ENCODE measurements at regions not wholly inside any gene's neighbourhood (a gene's known extent, or its start where the extent isn't known, plus 50 kb on each side); places are given as distances from the start of the nearest gene placed in this dataset.
"Not testable (repeated sequence)": the region's sequence is repeated elsewhere in the genome, so short reads cannot be mapped to it uniquely, and the experiment has no call there.

DNA sequence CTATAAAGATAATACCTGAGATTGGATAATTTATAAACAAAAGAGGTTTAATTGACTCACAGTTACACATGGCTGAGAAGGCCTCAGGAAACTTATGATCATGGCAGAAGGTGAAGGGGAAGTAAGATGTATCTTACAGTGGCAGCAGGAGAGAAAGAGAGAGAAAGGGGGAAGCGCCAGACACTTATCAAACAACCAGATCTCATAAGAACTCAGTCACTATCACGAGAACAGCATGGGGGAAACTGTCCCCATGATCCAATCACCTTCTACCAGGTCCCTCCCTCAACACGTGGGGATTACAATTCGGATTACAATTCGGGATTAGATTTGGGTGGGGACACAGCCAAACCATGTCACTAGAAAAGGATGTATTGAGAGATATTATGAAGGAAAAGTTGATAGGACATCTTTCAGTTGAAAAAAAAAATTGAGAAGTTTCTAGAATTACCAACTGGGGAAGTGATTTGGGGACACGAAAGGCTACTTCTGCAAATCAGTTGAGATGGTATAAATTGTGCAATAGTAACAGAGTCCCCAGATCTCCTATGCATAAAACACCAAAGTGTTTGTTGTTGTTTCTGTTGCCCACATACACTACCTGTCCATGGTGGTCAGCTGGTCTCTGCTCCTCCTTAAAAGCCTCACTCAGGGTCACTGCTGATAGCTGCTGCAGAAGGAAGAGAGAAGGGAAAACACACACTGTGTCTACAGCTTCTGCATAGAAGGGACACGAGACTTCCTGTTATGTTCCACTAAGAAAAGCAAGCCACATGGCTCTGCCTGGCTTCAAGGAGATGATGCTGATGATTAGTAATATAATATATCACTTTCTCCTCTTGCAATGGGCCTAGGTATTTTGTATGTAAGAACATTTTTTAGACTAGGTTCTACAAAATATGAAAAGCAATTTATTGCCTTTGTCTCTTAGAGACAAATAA is 465.5 kb downstream of the PDZRN4 start:
- no peak for DNase-seq

DNA sequence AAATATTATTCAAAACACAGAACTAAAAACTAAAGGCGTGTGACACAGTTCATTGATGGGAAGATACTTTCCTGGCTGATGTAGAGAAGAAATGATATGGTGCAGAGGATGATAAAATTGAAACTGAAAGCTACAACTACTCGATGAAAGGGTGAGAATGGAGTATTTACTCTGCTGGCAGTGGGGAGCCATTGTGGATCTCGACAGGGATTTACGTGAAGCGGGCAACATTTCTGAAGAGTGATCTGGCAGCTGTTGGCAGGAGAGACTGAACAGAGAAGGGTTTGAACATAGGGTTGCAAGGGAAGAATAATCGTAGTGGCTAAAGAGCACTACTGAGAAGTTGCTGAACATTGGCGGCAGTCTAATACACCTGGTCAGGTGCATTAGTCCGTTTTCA is 464.9 kb downstream of the PDZRN4 start:
- DNase-seq: no peak

DNA sequence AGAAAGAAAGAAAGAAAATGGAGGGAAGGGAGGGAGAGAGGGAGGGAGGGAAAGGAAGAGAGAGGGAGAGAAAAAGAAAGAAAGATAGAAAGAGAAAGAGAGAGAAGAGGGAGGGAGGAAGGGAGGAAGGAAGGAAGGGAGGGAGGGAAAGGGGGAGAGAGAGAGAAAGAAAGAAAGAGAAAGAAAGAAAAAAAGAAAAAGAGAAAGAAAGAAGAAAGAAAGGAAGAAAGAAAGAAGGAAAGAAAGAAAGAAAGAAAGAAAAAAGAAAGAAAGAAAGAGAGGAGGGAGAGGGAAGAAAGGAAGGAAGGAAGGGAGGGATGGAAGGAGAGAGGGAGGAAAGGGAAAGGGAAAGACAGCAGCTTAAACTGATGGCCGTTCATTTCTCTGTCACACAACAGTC is 457.5 kb downstream of the PDZRN4 start:
- no peak for DNase-seq

DNA sequence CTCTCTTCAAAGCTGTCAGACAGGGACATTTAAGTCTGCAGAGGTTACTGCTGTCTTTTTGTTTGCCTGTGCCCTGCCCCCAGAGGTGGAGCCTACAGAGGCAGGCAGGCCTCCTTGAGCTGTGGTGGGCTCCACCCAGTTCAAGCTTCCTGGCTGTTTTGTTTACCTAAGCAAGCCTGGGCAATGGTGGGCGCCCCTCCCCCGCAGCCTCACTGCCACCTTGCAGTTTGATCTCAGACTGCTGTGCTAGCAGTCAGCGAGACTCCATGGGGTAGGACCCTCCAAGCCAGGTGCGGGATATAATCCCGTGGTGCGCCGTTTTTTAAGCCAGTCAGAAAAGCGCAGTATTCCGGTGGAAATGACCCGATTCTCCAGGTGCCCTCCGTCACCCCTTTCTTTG is 454.7 kb downstream of the PDZRN4 start:
- DNase-seq: not testable (repeated sequence)

DNA sequence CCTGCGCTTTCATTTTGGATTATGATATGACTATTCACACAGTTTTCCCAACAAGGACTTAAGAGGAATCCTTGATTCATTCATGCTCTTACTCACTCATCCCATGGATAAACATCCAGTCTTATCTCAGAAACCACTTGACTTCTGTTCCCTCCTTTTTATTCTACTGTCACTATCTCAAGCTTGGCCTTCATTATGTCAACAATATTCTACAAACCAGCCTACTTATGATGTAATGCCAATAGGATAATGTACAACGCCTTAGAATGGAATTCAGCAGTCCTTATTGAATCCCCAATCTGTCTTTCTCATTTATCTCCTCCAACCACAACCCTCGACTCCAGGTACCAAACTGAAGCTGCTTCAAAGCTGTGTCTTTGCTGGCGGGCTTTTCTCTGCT is 448.5 kb downstream of the PDZRN4 start:
- DNase-seq: no peak

DNA sequence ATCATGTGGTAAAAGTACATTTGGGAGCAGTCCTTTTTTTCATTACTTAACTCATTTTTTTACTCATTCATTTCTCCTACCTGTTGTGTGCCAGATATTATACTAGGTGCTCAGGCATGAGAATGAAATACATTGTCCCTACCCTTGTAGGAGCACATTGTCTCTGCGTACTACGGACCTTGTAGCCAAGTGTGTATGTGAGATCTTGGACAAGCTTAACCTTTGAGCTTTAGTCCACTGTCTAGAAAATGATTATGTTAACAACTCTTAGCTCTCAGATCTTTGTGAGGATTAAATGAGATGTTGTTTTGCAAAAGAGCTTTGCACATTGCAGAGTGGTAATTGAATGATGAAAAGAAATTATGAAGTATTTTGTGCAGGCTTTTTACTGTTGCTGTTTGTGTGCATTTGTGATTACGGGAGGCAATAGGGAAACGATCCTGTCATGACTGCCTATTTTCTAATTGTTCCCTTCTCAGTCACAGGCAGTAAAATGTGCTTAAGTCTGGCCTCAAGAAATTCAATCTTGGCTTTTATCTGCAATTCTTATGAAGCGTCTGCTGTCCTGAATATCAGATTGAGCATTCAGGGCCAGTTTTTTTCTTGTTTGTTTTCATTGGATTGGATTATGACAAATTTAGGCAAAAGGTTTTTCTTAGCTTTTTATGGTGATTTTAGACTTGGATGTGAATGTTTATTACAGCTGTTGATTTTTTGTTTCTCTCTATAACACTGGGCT is 447.7 kb downstream of the PDZRN4 start:
- no peak for DNase-seq

DNA sequence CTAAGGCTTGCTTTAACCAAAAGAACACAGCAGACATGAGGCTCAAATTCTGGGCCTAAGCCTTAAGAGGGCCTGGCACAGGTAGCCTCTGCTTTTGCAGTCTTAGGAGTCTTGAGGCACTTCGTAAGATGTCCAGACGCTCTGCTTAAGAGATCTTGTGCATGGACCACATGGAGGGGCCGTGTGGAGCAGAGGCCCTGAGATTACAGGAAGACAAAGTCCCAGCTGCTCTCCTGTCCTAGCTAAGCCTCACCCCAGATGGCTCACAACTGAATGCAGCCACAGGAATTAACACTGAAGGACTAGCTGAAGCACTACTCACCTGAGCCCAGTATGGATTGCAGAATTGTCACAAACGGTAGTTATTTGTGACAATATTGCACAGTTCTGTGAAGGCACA is 446.0 kb downstream of the PDZRN4 start:
- no peak for DNase-seq

DNA sequence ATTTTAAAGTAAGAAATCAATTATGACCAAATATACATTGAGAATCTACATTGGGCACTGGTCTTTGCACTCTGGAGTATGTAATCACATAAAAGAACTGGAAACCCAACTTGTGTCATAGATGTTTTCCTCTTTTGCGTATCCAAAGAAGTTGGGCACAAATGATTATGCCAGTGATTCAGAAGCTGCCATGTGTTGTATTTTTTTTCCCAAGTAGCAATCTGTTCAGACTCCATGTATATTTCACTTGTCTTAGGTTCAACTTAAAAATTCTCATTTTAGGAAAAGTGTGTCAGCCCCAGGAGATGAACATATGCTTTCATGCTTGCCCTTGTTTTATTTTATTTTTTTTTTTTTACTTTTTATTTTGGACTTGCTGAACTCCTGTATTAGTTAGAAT is 441.5 kb downstream of the PDZRN4 start:
- no peak for DNase-seq

DNA sequence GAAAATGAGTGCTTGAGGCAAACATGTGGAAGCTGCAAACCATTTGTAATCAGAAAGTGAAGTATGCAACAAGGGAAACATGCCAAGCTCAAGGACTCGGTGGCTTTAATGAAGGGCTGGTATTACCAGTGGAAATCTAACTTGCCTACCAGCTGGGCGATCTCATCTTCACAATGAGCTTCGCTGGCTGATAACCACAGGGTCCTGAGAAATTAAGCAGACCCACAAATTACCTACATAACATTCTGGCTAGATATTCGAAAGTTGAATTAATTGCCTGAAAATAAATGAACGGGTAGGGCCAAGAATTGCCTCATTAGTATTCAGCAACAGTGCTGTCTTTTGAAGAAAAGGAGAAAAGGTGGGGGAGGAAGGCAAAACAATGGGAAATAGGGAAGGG is 439.4 kb downstream of the PDZRN4 start:
- no peak for DNase-seq

DNA sequence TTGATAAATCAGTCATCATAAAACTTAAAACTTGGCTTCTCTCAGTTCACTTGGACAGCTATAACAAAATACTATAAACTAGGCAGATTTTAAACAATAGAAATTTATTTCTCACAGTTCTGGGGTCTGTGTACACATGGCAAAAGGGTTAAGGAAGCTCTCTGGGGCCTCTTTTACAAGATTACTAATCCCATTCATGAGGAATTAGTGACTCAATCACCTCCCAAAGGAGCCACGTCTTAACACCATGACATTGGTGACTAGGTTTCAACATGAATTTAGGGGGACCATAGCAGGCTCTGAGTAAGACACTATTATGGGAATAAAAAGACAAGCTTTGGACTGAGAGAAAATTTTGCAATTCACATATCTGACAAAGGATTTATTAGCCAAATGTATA is 436.5 kb downstream of the PDZRN4 start:
- no peak for DNase-seq
